ENCODE measurements at regions not wholly inside any gene's neighbourhood (a gene's known extent, or its start where the extent isn't known, plus 50 kb on each side); places are given as distances from the start of the nearest gene placed in this dataset.

GRCh38 chr4:155434904-155435303 lies 58.1 kb upstream of the MAP9 start (continued):
- TF ChIP-seq ETS1 (IDR thresholded peaks at IDR 0.05) (no peak), EZH2phosphoT487 (IDR thresholded peaks at IDR 0.05; ENCODE audit: unreplicated experiment) (no peak), CREB1 (CRISPR knock-in tag; IDR thresholded peaks at IDR 0.05; ENCODE audit: low read depth) (no peak), REST (IDR thresholded peaks at IDR 0.05; ENCODE audit: unreplicated experiment) (no peak)

- Histone ChIP-seq H3K36me3 (ENCODE audit: insufficient read depth) (no peaks in the 10 kb centered on the region), H3K4me2 (no peak overlapping the region), H3K27me3 (ENCODE audit: insufficient read depth) (peaks cover 59% of the 10 kb centered on the region), H3K4me3 (no peak overlapping the region), H3F3A (replicated peaks; ENCODE audit: low read depth) (no peaks in the 10 kb centered on the region), H2AFZ (no peak overlapping the region), H3K27ac (ENCODE audit: low read depth) (no peak overlapping the region), H4K20me1 (replicated peaks; ENCODE audit: insufficient read depth) (no peaks in the 10 kb centered on the region), H3K79me2 (replicated peaks; ENCODE audit: insufficient read depth) (no peaks in the 10 kb centered on the region), H3K4me1 (ENCODE audit: insufficient read depth) (no peaks in the 10 kb centered on the region), H3K9me2 (ENCODE audit: insufficient read depth) (no peaks in the 10 kb centered on the region)
- H3K4me1 Mint-ChIP-seq: peaks cover 4% of the 10 kb centered on the region; the same call in 1 of the 3 replicates
- DNase-seq (ENCODE audit: low spot score) (no peak), ATAC-seq (no peak)
- no peaks in the 10 kb centered on the region for H3K36me3 Mint-ChIP-seq (ENCODE audit: low read depth)
- H3K27ac Mint-ChIP-seq: no peak overlapping the region
- TF ChIP-seq EZH2phosphoT487 (IDR thresholded peaks at IDR 0.05; ENCODE audit: unreplicated experiment) (no peak), EZH2 (IDR thresholded peaks at IDR 0.05; ENCODE audit: low read depth, unreplicated experiment) (no peak), ZNF331 (CRISPR knock-in tag; IDR thresholded peaks at IDR 0.05; ENCODE audit: low read depth) (no peak), ZNF462 (CRISPR knock-in tag; IDR thresholded peaks at IDR 0.05) (no peak), CTCF (conservative IDR thresholded peaks at IDR 0.05; ENCODE audit: low read depth in 2 of 2) (no peak), ETS1 (IDR thresholded peaks at IDR 0.05) (no peak), JUNB (IDR thresholded peaks at IDR 0.05; ENCODE audit: unreplicated experiment) (no peak), NANOG (IDR thresholded peaks at IDR 0.05; ENCODE audit: borderline replicate concordance) (no peak), CREB1 (CRISPR knock-in tag; IDR thresholded peaks at IDR 0.05; ENCODE audit: low read depth) (no peak), POLR2AphosphoS5 (IDR thresholded peaks at IDR 0.05; ENCODE audit: low read depth) (no peak)
- H3K27me3 Mint-ChIP-seq (ENCODE audit: insufficient read depth, low read depth, poor library complexity): peaks cover 34% of the 10 kb centered on the region
- H3K4me3 Mint-ChIP-seq: no peak overlapping the region
- peaks cover 1% of the 10 kb centered on the region; the same call in 1 of the 3 replicates for H3K9me3 Mint-ChIP-seq
These were observed 57.6 kb upstream of the MAP9 start for GRCh38 chr4:155434366-155434765.

Data from GM23338 (cell line).